MM.1S (cell line): ENCODE measurements at regions not wholly inside any gene's neighbourhood (a gene's known extent, or its start where the extent isn't known, plus 50 kb on each side); places are given as distances from the start of the nearest gene placed in this dataset.

Experiments
- CTCF ChIP-seq: fragments of 300-600 bp; sonication (generic); IDR thresholded peaks from 2 replicates; pipeline ENCODE4 v1.5.1; 2016; ENCODE audit warnings: antibody characterized with exemption, low read length, mixed read lengths
- EZH2 ChIP-seq: fragments of 300-600 bp; sonication (generic); optimal IDR thresholded peaks from 2 replicates; pipeline ENCODE3; 2017; ENCODE audit warnings: low read depth, mild to moderate bottlenecking, antibody characterized with exemption, low read length, mixed read lengths
- EZH2phosphoT487 ChIP-seq: fragments of 300-600 bp; sonication (generic); IDR thresholded peaks from 2 replicates; pipeline ENCODE4 v1.6.1; 2018; ENCODE audit warnings: antibody characterized with exemption, low read length

GRCh38 chr1:101697072-101697471 lies 299.7 kb downstream of the OLFM3 start:
- no peak for TF ChIP-seq CTCF
- no peak for TF ChIP-seq EZH2
- TF ChIP-seq EZH2phosphoT487: no peak
